IPS-20b (cell line): ENCODE measurements at regions not wholly inside any gene's neighbourhood (a gene's known extent, or its start where the extent isn't known, plus 50 kb on each side); places are given as distances from the start of the nearest gene placed in this dataset.

Experiments
- H3K27ac ChIP-seq: one replicate; pipeline ENCODE4 v1.5.1; 2013; ENCODE audit warnings: low read length
- H3K27me3 ChIP-seq: 2 replicates; pipeline ENCODE4 v1.6.1; 2013; ENCODE audit warnings: mild to moderate bottlenecking, low read length, inconsistent platforms; ENCODE audit not compliant: insufficient read depth
- H3K36me3 ChIP-seq: 2 replicates; pipeline ENCODE4 v1.6.1; 2013; ENCODE audit warnings: low read depth, mild to moderate bottlenecking, inconsistent platforms, low read length, moderate library complexity; ENCODE audit not compliant: insufficient read depth
- H3K4me1 ChIP-seq: 2 replicates; pipeline ENCODE4 v1.6.1; 2013; ENCODE audit warnings: mild to moderate bottlenecking, control low read depth, inconsistent platforms, low read length, moderate library complexity; ENCODE audit not compliant: insufficient read depth
- H3K4me3 ChIP-seq: 2 replicates; pipeline ENCODE4 v1.5.1; 2013; ENCODE audit warnings: mild to moderate bottlenecking, low read length, inconsistent platforms
- H3K9ac ChIP-seq: 2 replicates; pipeline ENCODE4 v1.6.1; 2013; ENCODE audit warnings: low read depth, mild to moderate bottlenecking, inconsistent platforms, low read length, moderate library complexity
- H3K9me3 ChIP-seq: 2 replicates; pipeline ENCODE4 v1.6.1; 2013; ENCODE audit warnings: mild to moderate bottlenecking, low read depth, low read length, inconsistent platforms; ENCODE audit not compliant: insufficient read depth

DNA sequence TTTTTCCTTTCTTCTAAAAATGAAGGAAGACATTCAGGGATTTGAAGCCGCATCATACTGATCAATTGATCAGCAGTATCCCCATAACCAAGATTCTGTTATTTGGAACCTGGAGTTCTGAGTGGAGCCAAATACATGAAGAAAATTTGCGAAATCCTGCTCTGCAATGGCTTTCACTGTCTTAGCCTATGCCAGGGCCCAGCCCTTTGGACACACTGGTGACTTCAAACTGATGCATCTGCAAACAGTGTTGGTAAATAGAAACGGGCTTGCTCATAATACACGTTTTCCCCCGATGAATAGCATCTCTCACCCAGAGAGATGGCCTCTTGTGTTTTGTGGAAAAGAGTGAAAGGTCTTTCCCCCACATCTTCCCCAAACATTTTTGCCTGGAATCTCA, 87.6 kb upstream of the TOX3 start:
- no peaks in the 10 kb centered on the region for H3K27me3 ChIP-seq
- no peak overlapping the region for H3K4me3 ChIP-seq
- no peaks in the 10 kb centered on the region for H3K4me1 ChIP-seq
- no peaks in the 10 kb centered on the region for H3K36me3 ChIP-seq
- no peaks in the 10 kb centered on the region for H3K9me3 ChIP-seq
- no peak overlapping the region for H3K27ac ChIP-seq
- no peak overlapping the region for H3K9ac ChIP-seq

DNA sequence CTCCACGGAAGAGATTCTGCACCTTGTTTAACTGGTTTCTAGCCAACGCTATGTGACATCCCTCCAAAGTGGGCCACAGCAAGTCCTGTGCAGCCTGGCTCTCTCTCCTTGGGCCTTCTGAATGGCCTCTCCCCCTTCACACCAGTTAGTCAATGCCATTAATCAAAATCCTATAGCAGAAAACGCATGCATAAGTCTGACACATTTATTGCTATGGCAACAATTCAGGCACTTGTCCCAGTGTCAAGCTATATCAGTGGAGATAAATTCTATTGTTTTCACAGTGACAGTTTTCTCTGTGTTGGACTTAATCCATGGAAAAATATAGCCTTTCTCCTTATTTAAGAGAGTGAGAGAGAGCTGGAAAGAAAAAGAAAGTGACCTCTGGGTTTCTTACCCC, 87.2 kb upstream of the TOX3 start:
- Histone ChIP-seq H3K9ac (no peak overlapping the region), H3K36me3 (no peaks in the 10 kb centered on the region), H3K27ac (no peak overlapping the region), H3K27me3 (no peaks in the 10 kb centered on the region), H3K4me1 (no peaks in the 10 kb centered on the region), H3K4me3 (no peak overlapping the region), H3K9me3 (no peaks in the 10 kb centered on the region)

DNA sequence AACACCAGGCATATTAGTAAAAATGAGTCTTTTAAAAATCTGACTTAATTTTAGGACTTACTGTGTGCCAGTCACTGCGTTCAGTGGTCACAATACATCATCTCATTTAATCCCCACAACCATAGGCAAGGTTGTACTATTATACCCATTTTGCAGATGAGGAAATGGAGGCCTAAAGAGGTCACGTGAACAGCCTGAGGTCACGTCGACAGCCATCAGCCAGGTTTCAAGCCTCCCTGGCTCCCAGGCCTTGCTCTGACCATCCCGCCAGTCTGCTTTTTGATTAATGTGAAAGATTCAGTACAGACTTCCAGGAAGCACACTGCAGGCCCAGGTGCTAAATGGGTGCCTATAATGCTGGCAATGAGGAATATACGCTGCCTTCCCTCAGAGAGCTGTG, 86.3 kb upstream of the TOX3 start:
- no peaks in the 10 kb centered on the region for H3K4me1 ChIP-seq
- no peaks in the 10 kb centered on the region for H3K27me3 ChIP-seq
- H3K27ac ChIP-seq = no peak overlapping the region
- H3K36me3 ChIP-seq = no peaks in the 10 kb centered on the region
- no peak overlapping the region for H3K9ac ChIP-seq
- H3K4me3 ChIP-seq = no peak overlapping the region
- H3K9me3 ChIP-seq = no peaks in the 10 kb centered on the region

DNA sequence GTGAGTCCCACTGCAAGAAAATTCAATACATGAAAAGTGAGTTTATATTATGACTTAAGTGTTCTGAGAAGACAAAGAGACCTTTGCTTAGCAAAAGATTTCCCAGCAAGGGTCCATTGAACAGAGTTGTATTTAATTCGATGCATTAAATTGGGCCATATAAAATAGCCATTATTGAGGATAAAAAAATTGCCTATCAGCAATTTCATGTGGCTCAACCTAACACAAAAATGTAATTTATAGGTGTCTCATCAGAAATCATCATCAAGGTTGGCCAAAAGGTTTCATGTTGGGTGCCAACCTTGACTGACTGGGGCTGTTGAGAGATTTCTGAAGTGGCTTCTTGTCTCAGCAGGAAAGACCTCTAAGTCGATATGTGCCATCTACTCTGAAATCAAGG, 84.8 kb upstream of the TOX3 start:
- Histone ChIP-seq H3K4me1 (no peaks in the 10 kb centered on the region), H3K36me3 (no peaks in the 10 kb centered on the region), H3K27ac (no peak overlapping the region), H3K9ac (no peak overlapping the region), H3K9me3 (no peaks in the 10 kb centered on the region), H3K4me3 (no peak overlapping the region), H3K27me3 (no peaks in the 10 kb centered on the region)

DNA sequence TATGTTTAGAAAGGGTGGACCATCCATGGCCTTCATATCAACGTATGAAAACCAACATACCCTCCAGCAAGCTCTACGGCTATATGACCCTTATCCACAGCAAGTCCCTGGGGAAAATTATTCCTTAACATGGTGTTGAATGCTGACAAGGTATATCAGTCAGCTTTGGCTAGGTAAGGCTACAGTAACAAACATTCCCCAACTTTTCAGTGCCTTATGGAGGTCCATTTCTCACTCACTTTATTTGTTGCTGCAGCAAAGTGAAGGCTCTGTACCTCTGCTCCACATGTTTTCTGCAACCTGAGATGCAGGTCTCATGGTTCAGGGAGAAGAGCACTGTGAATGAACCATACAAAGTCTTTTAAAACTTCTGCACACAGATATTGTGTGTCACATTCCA, 83.8 kb upstream of the TOX3 start:
- no peaks in the 10 kb centered on the region for H3K27me3 ChIP-seq
- no peak overlapping the region for H3K27ac ChIP-seq
- H3K9me3 ChIP-seq = no peaks in the 10 kb centered on the region
- H3K4me1 ChIP-seq = no peaks in the 10 kb centered on the region
- H3K9ac ChIP-seq = no peak overlapping the region
- no peak overlapping the region for H3K4me3 ChIP-seq
- no peaks in the 10 kb centered on the region for H3K36me3 ChIP-seq

DNA sequence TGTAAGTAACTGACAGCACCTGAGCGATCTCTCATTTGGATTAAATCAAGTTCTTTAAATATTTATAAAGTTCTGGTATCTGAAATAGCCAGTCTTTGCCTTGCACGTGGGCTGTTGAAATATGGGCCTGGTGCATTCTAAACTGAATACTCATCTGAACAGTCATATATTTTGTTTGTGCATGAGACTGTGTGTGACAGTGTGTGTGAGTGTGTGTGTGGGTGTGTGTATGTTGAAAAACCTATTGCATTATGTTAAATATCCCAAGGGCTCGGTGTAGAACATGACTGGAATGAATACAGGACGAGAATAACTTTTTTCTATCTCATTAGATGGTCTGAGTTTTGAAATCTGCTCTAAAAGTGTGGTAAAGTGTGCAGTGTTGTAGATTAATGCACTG, 82.4 kb upstream of the TOX3 start:
- Histone ChIP-seq H3K4me3 (no peak overlapping the region), H3K36me3 (no peaks in the 10 kb centered on the region), H3K27ac (no peak overlapping the region), H3K9ac (no peak overlapping the region), H3K9me3 (no peaks in the 10 kb centered on the region), H3K27me3 (no peaks in the 10 kb centered on the region), H3K4me1 (no peaks in the 10 kb centered on the region)

DNA sequence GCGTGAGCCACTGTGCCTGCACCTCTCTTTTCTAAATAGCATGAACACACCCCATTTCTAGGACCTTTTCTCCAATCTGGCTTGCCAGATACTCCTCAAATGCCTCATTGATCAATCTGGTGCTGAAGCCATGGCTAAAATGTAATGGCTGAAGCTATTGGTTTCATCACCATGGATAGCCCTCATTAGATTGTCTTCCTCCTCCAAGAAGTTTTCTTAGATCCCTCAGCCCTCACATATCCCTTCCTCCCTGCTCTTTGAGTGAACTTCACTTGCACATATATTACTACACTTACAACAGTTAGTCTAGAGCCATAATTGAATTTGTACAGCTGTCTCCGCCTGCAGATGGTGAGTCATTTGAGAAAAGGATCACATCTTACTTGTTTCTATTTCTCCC, 77.9 kb upstream of the TOX3 start:
- Histone ChIP-seq H3K9me3 (no peaks in the 10 kb centered on the region), H3K36me3 (no peaks in the 10 kb centered on the region), H3K9ac (no peak overlapping the region), H3K27ac (no peak overlapping the region), H3K4me1 (no peaks in the 10 kb centered on the region), H3K27me3 (no peaks in the 10 kb centered on the region), H3K4me3 (no peak overlapping the region)

DNA sequence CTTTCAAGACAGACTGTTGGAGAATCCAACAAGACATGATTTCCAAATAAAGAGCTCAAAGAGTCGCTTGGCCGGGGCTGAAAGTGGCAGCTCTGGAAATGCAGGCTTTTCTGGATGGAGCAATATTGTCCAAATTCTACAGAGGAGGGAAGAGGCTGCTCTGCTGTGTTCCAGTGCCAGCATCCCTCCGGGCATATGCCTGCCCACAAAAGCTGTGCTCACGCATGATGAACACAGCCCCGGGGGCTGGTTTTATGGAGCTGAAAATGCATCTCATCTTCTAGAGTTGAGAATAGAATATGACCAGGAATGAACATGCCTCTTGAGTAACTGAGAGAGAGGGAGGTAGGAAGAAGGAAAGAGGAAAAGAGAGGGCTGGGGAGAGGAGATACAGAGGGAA, 74.7 kb upstream of the TOX3 start:
- no peaks in the 10 kb centered on the region for H3K9me3 ChIP-seq
- no peak overlapping the region for H3K4me3 ChIP-seq
- H3K27me3 ChIP-seq = no peaks in the 10 kb centered on the region
- H3K27ac ChIP-seq = no peak overlapping the region
- H3K36me3 ChIP-seq = no peaks in the 10 kb centered on the region
- H3K4me1 ChIP-seq = no peaks in the 10 kb centered on the region
- H3K9ac ChIP-seq = no peak overlapping the region

DNA sequence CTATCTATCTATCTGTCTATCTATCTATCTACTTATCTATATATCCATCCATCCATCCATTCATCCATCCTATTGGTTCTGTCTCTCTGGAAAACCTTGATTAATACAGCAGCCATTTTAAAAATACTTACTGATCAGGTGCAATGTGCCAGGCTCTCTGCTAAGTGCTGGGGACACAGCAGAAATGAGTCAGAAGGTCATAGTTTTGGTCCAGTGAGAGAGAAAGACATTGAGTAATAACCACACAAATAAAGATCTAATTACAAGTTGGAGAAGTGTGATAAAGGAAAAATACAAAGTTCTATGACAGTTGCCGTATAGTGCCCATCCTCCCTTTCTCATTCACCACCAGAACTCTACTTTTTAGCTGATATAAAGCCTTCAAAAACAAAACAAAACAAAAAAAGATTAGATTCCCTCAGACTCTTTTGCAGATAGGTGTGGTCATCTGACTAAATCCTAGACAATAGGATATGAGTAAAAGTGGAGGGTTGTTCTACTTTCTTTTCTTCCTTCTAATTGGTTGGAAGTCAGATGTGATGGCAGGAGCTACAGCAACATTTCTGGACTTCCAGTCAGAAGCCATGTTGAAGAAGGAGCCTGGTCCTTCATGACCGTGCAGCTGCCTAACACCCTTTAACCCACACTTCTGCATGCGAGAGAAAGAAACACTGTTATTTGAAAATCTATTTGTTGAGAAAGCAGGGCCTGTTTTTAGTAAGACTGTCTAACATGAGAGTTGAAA, 72.0 kb upstream of the TOX3 start:
- no peak overlapping the region for H3K4me3 ChIP-seq
- no peaks in the 10 kb centered on the region for H3K36me3 ChIP-seq
- H3K27ac ChIP-seq = no peak overlapping the region
- no peaks in the 10 kb centered on the region for H3K9me3 ChIP-seq
- no peaks in the 10 kb centered on the region for H3K4me1 ChIP-seq
- no peaks in the 10 kb centered on the region for H3K27me3 ChIP-seq
- no peak overlapping the region for H3K9ac ChIP-seq

DNA sequence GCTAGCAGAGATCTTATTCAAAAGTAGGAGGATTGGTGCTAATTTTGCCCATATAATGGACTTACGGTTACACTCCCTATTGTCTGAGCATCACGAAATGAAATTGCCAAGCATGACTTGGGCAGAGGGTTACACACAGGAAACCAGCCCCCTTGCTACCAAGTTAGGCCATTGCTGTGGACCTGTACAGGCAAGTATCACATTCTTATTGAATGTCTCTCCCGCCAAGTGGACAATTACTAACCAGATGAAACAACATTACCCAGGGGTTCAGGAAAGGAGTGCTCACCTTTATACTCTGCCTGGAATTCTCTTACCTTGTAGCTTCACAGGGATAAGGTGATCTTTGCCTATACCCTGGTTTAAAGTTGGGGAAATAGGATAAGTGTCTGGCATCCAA, 70.6 kb upstream of the TOX3 start:
- Histone ChIP-seq H3K4me1 (no peaks in the 10 kb centered on the region), H3K27ac (no peak overlapping the region), H3K27me3 (no peaks in the 10 kb centered on the region), H3K9ac (no peak overlapping the region), H3K4me3 (no peak overlapping the region), H3K9me3 (no peaks in the 10 kb centered on the region), H3K36me3 (no peaks in the 10 kb centered on the region)

DNA sequence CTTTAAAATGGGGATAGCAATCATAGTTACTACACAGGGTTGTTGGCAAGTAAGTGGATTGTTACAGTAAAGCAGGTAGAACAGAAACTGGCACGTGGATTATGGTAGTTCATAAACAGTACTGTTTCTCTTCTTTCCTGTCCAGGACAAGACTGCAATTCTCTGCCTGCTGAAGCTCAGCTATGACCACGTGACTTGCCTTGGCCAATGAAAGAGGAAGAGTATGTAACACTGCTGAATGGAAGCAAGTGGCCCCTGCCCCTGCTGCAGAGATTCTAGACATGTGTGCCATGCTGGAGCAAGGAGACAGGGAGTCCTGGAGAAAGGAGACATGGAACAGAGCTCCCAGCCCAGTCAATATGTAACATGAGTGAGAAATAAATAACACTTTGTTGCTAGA, 66.6 kb upstream of the TOX3 start:
- Histone ChIP-seq H3K4me3 (no peak overlapping the region), H3K36me3 (no peaks in the 10 kb centered on the region), H3K4me1 (no peaks in the 10 kb centered on the region), H3K27me3 (no peaks in the 10 kb centered on the region), H3K27ac (no peak overlapping the region), H3K9ac (no peak overlapping the region), H3K9me3 (no peaks in the 10 kb centered on the region)

DNA sequence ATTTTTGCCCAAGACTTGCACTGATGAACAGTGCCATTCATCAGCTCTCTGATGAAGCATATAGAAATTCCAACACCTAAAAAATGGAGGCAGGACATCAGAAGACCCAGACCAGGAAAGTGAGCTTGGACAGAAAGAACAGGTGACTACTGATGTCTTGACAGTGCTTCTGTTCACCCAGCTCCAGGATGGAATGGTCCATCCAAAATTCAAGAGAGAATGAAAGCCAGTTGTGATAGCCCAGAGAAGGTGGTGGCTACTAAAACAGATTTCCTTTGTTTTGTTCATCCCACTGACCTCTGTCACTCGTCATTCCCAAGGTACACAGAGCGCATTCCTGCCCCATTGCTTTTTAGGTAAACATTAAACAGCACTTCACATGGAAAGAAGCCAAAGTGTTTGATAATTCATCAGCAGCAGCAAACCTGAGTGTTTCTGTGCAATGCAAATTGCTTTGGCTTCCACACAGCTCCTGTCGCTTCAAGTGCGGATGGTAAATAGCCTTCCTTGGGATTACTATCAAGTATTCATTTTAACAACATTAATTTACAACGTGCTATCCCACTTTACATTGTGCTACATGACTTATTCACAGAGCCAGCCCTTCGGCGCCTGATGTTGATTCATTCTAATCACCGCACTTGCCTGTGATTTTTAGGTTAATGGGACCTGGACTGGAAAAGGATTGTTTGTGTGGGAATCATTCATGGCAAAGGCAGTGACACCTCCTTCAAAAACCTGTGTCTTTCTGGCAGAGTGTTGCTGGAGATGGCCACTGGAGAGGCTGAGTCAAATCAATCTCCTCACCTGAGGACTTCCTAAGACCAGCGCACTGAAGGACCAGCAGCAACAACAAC, 65.1 kb upstream of the TOX3 start:
- Histone ChIP-seq H3K9me3 (no peaks in the 10 kb centered on the region), H3K4me1 (no peaks in the 10 kb centered on the region), H3K27ac (no peak overlapping the region), H3K36me3 (no peaks in the 10 kb centered on the region), H3K9ac (no peak overlapping the region), H3K27me3 (no peaks in the 10 kb centered on the region), H3K4me3 (no peak overlapping the region)
